Endothelial cell of umbilical vein (primary cell): ENCODE measurements at regions not wholly inside any gene's neighbourhood (a gene's known extent, or its start where the extent isn't known, plus 50 kb on each side); places are given as distances from the start of the nearest gene placed in this dataset.

Source experiments
- BruUV-seq: library from RNA; stranded (reverse); fragments of 400-500 nt; replicated peaks from 2 replicates; lab custom pipeline; 2021; lab: Mats Ljungman, UMichigan
- CTCF ChIA-PET: fragments of 300-600, 350-600 bp; sonication (Branson Sonifier 250); formaldehyde crosslinking; loops from one replicate; lab custom pipeline; 2021; ENCODE audit warnings: antibody characterized with exemption, inconsistent platforms; lab: Charles Lee
- POLR2A ChIA-PET: fragments of 300-600, 350-600 bp; sonication (Branson Sonifier 250); formaldehyde crosslinking; loops from one replicate; lab custom pipeline; 2021; ENCODE audit warnings: antibody characterized with exemption, inconsistent platforms; lab: Charles Lee
- DNase-seq: peaks from one replicate; pipeline ENCODE4 v3.0.0-alpha.2; 2011; ENCODE audit warnings: low read depth, low spot score
- FAIRE-seq: peaks from 2 replicates; lab custom pipeline; 2011; peaks lifted over from hg19 to GRCh38; lab: Jason Lieb, UNC
- H2AFZ ChIP-seq: 2 replicates; pipeline ENCODE4 v1.6.0; 2012; ENCODE audit warnings: low read depth, low read length, control low read depth, inconsistent platforms
- H3K27ac ChIP-seq: 2 replicates; pipeline ENCODE4 v1.5.1; 2011; ENCODE audit warnings: low read depth, mild to moderate bottlenecking, control low read depth, low read length, moderate library complexity; ENCODE audit not compliant: insufficient read depth
- H3K27me3 ChIP-seq, 2 experiments: 2 replicates each; pipeline versions ENCODE4 v1.6.0 to v1.6.1; 2011; ENCODE audit warnings: low read length in 2 of 2, mixed read lengths in 1 of 2; ENCODE audit not compliant: control insufficient read depth in 2 of 2, insufficient read depth in 2 of 2
- H3K36me3 ChIP-seq, 2 experiments: 2 replicates in 1 of 2; 3 replicates in 1 of 2; pipeline ENCODE4 v1.5.1; 2011; ENCODE audit warnings: low read length in 2 of 2, mild to moderate bottlenecking in 1 of 2, moderate library complexity in 1 of 2; ENCODE audit not compliant: control insufficient read depth in 2 of 2, insufficient read depth in 2 of 2; ENCODE audit errors: extremely low read depth in 1 of 2
- H3K4me1 ChIP-seq: 3 replicates; pipeline ENCODE4 v1.5.1; 2011; ENCODE audit warnings: mild to moderate bottlenecking, low read length; ENCODE audit not compliant: control insufficient read depth, insufficient read depth; ENCODE audit errors: extremely low read depth
- H3K4me2 ChIP-seq: 2 replicates; pipeline ENCODE4 v1.6.1; 2011; ENCODE audit warnings: low read length, control low read depth, mixed read lengths; ENCODE audit not compliant: insufficient read depth
- H3K4me3 ChIP-seq, 3 experiments: fragments of 200-600 bp in 1 of 3; sonication (generic), shearing (Covaris generic) in 1 of 3; replicated peaks in 1 of 3; 2 replicates each; pipeline ENCODE4 v1.5.1; 2011 to 2016; ENCODE audit warnings: control low read depth in 3 of 3, low read length in 3 of 3, mild to moderate bottlenecking in 2 of 3, inconsistent platforms in 1 of 3, low read depth in 1 of 3, moderate library complexity in 1 of 3; ENCODE audit not compliant: insufficient read depth in 1 of 3
- H3K79me2 ChIP-seq: 2 replicates; pipeline ENCODE4 v1.6.0; 2012; ENCODE audit warnings: low read length, inconsistent platforms; ENCODE audit not compliant: control insufficient read depth, insufficient read depth
- H3K9ac ChIP-seq: replicated peaks from 2 replicates; pipeline ENCODE3; 2011; ENCODE audit warnings: low read length, control low read depth; ENCODE audit not compliant: insufficient read depth; ENCODE audit errors: extremely low read depth
- H3K9me1 ChIP-seq: replicated peaks from 3 replicates; pipeline ENCODE4 v1.6.0; 2011; ENCODE audit warnings: mild to moderate bottlenecking, low read length; ENCODE audit not compliant: control insufficient read depth, insufficient read depth; ENCODE audit errors: extremely low read depth
- H3K9me3 ChIP-seq: replicated peaks from 2 replicates; pipeline ENCODE4 v1.5.1; 2012; ENCODE audit warnings: low read length, inconsistent platforms; ENCODE audit not compliant: control insufficient read depth, insufficient read depth
- H4K20me1 ChIP-seq: replicated peaks from 2 replicates; pipeline ENCODE3; 2011; ENCODE audit warnings: mild to moderate bottlenecking, low read length; ENCODE audit not compliant: control insufficient read depth, insufficient read depth; ENCODE audit errors: extremely low read depth
- FOS ChIP-seq: IDR thresholded peaks from 2 replicates; pipeline ENCODE4 v1.6.1; 2011; ENCODE audit warnings: mild to moderate bottlenecking, low read length, moderate library complexity, borderline replicate concordance; ENCODE audit not compliant: insufficient read depth
- GATA2 ChIP-seq: IDR thresholded peaks from 2 replicates; pipeline ENCODE4 v1.7.0; 2011; ENCODE audit warnings: low read depth, mild to moderate bottlenecking, moderate library complexity, mixed read lengths, low read length; ENCODE audit not compliant: insufficient read length, insufficient read depth
- MAX ChIP-seq: IDR thresholded peaks from 2 replicates; pipeline ENCODE4 v1.6.1; 2011; ENCODE audit not compliant: insufficient read depth, insufficient read length
- MYC ChIP-seq: IDR thresholded peaks from one replicate; pipeline ENCODE4 v1.6.1; 2011; ENCODE audit warnings: mild to moderate bottlenecking, low read depth, low read length
- POLR2A ChIP-seq: IDR thresholded peaks from 2 replicates; pipeline ENCODE4 v1.6.1; 2012; ENCODE audit warnings: low read depth, mild to moderate bottlenecking, control low read depth, low read length
- POLR2AphosphoS5 ChIP-seq: IDR thresholded peaks from 2 replicates; pipeline ENCODE4 v1.6.1; 2012; ENCODE audit warnings: low read depth, mild to moderate bottlenecking, control low read depth, low read length, moderate library complexity; ENCODE audit not compliant: insufficient read depth
- dilution Hi-C: fragments of 300-500 bp; cut with MboI; formaldehyde crosslinking; loops from one replicate; pipeline ENCODE4 v1.15.0; 2019; ENCODE audit warnings: low sequenced_read_pairs; ENCODE audit not compliant: extremely low pct_ligation_motif_present
- intact Hi-C: fragments of 100-400 bp; cut with micrococcal nuclease; formaldehyde crosslinking; loops from one replicate; pipeline ENCODE4 v1.10.0; 2022
- TF ChIP-seq, protein P1 (sequence below), 2 donors: IDR thresholded peaks; 1 replicate in 1 of 2; 2 replicates in 1 of 2; pipeline ENCODE4 v1.5.1; 2011; ENCODE audit warnings: low read length in 2 of 2, mild to moderate bottlenecking in 2 of 2, moderate library complexity in 2 of 2, control low read depth in 1 of 2, inconsistent platforms in 1 of 2, low read depth in 1 of 2; ENCODE audit not compliant: insufficient read depth in 1 of 2; ENCODE audit errors: extremely low read depth in 1 of 2

DNA sequence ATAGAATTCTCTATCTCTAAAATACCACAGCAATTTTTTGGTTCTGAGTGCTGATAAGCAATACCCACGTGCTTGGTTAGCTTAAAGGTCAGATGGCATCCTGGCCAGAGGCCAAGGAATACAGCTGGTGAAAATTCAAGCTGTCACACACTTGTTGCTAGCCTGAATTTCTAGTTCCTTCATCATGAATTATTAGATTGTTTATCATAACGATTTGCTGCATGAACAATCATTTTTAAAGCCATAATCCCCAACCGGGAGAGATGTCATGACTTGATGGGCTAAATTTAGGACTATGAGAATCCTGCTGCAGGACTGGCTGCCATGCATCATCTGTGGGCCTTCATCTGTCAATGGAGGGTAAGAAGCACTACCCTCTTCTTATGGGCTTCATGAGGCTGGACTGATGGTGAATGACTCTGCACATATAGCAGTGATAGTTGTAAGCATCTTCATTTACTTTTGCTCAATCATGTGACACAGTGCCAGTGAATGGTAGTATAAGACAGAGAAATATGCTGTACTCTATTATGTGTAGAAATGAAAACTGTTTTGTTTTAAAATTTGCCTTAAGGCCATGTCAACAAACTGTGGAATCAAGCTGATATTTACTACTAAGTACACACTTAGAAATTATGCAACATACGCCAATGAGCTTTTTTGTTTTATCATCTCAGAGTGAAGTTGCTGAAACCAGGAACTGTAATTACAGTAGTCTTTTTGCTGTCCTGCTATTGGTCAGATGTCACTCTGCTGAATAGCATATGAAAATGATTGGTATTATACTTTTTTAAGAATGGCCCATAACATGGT, 80.5 kb upstream of the RALGPS2 start:
- H3K27ac ChIP-seq: no peak overlapping the region
- dilution Hi-C loops: no loop called here
- no peak overlapping the region for H3K4me2 ChIP-seq
- H3K9me3 ChIP-seq: no peaks in the 10 kb centered on the region
- no peaks in the 10 kb centered on the region for H3K9me1 ChIP-seq
- no peak overlapping the region for H3K9ac ChIP-seq
- ChIA-PET CTCF (interaction anchor here (1.2 kb wide), 1 partner anchor 112 kb away, joined by 4 read pairs; no protein-coding TSS in a partner anchor), POLR2A (no interaction called here)
- FAIRE-seq (peak; percentile 57), DNase-seq (peak; percentile 93)
- H3K4me3 ChIP-seq: no peak overlapping the region
- no peak for TF ChIP-seq FOS
- TF ChIP-seq, protein P1, sequence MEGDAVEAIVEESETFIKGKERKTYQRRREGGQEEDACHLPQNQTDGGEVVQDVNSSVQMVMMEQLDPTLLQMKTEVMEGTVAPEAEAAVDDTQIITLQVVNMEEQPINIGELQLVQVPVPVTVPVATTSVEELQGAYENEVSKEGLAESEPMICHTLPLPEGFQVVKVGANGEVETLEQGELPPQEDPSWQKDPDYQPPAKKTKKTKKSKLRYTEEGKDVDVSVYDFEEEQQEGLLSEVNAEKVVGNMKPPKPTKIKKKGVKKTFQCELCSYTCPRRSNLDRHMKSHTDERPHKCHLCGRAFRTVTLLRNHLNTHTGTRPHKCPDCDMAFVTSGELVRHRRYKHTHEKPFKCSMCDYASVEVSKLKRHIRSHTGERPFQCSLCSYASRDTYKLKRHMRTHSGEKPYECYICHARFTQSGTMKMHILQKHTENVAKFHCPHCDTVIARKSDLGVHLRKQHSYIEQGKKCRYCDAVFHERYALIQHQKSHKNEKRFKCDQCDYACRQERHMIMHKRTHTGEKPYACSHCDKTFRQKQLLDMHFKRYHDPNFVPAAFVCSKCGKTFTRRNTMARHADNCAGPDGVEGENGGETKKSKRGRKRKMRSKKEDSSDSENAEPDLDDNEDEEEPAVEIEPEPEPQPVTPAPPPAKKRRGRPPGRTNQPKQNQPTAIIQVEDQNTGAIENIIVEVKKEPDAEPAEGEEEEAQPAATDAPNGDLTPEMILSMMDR (IDR thresholded peaks at IDR 0.05; ENCODE audit: extremely low read depth in 1 of 2, insufficient read depth in 1 of 2, low read depth in 1 of 2, low read length in 2 of 2): no peak
- no peak for TF ChIP-seq POLR2A
- TF ChIP-seq MYC: no peak
- TF ChIP-seq GATA2: peak; percentile 11
- TF ChIP-seq MAX: peak; percentile 47
- TF ChIP-seq POLR2AphosphoS5: no peak
- H4K20me1 ChIP-seq: no peaks in the 10 kb centered on the region
- peaks cover 0 to 7% of the 10 kb centered on the region in 2 experiments for H3K27me3 ChIP-seq
- BruUV-seq: no TSS peak
- no peaks in the 10 kb centered on the region for H3K79me2 ChIP-seq
- H3K4me1 ChIP-seq: peaks cover 3% of the 10 kb centered on the region
- H2AFZ ChIP-seq: no peak overlapping the region
- H3K36me3 ChIP-seq: no peaks in the 10 kb centered on the region
- intact Hi-C loops: no loop called here
